ENCODE measurements at regions not wholly inside any gene's neighbourhood (a gene's known extent, or its start where the extent isn't known, plus 50 kb on each side); places are given as distances from the start of the nearest gene placed in this dataset.
"Not testable (repeated sequence)": the region's sequence is repeated elsewhere in the genome, so short reads cannot be mapped to it uniquely, and the experiment has no call there.

DNA sequence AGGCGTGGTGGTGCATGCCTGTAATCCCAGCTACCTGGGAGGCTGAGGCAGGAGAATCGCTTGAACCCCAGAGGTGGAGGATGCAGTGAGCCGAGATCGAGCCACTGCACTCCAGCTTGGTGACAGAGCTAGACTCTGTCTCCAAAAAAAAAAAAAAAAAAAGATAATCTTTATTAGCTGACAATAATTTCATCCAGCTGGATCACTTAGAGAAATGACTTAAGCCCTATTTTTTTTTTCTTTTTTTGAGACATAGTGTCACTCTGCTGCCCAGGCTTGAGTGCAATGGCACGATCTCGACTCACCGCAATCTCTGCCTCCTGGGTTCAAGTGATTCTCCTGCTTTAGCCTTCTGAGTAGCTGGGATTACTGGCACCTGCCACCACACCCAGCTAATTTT, 51.6 kb upstream of the MAP4K4 start:
- H3K27ac ChIP-seq; H3K9me3 ChIP-seq; H3K36me3 ChIP-seq; intact Hi-C loops (cut with DNase I); DNase-seq; H3K27me3 ChIP-seq; H3K4me3 ChIP-seq; ATAC-seq: not testable (repeated sequence)
- peaks cover 0 to 15% (median 2%) of the 10 kb centered on the region in 4 donors for H3K4me1 ChIP-seq
- WGBS (ENCODE audit: insufficient coverage, low coverage, low lambda C conversion rate, missing lambda C conversion rate): 96% methylated on average over 4 of the region's 7 CpGs

GRCh38 chr2:101644842-101645383, 52.6 kb upstream of the MAP4K4 start:
- Histone ChIP-seq H3K27ac (peak overlapping the region in 1 of 3 donors; percentile 32), H3K27me3 (no peaks in the 10 kb centered on the region), H3K36me3 (no peaks in the 10 kb centered on the region), H3K4me3 (no peak overlapping the region), H3K9me3 (no peaks in the 10 kb centered on the region), H3K4me1 (peaks cover 0 to 15% (median 2%) of the 10 kb centered on the region in 4 donors)
- WGBS (ENCODE audit: insufficient coverage, low coverage, low lambda C conversion rate, missing lambda C conversion rate): 40% methylated on average over 1 of the region's 1 CpG
- no peak for TF ChIP-seq POLR2A (IDR thresholded peaks at IDR 0.05)
- TF ChIP-seq, protein P1, sequence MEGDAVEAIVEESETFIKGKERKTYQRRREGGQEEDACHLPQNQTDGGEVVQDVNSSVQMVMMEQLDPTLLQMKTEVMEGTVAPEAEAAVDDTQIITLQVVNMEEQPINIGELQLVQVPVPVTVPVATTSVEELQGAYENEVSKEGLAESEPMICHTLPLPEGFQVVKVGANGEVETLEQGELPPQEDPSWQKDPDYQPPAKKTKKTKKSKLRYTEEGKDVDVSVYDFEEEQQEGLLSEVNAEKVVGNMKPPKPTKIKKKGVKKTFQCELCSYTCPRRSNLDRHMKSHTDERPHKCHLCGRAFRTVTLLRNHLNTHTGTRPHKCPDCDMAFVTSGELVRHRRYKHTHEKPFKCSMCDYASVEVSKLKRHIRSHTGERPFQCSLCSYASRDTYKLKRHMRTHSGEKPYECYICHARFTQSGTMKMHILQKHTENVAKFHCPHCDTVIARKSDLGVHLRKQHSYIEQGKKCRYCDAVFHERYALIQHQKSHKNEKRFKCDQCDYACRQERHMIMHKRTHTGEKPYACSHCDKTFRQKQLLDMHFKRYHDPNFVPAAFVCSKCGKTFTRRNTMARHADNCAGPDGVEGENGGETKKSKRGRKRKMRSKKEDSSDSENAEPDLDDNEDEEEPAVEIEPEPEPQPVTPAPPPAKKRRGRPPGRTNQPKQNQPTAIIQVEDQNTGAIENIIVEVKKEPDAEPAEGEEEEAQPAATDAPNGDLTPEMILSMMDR (IDR thresholded peaks at IDR 0.05): no peak
- intact Hi-C loops (cut with DNase I): no loop called here
- DNase-seq (no peak), ATAC-seq (peak; percentile 75 to 97 (median 89))

GRCh38 chr2:101643004-101643524, 54.4 kb upstream of the MAP4K4 start:
- Histone ChIP-seq H3K9me3 (no peaks in the 10 kb centered on the region), H3K27ac (no peak overlapping the region), H3K27me3 (no peaks in the 10 kb centered on the region), H3K4me3 (no peak overlapping the region), H3K36me3 (no peaks in the 10 kb centered on the region), H3K4me1 (peaks cover 0 to 15% (median 2%) of the 10 kb centered on the region in 4 donors)
- DNase-seq (no peak), ATAC-seq (no peak)
- intact Hi-C loops (cut with DNase I): no loop called here
- WGBS (ENCODE audit: insufficient coverage, low coverage, low lambda C conversion rate, missing lambda C conversion rate): 92% methylated on average over 1 of the region's 1 CpG
- TF ChIP-seq, protein P1 (IDR thresholded peaks at IDR 0.05): no peak
- TF ChIP-seq POLR2A (IDR thresholded peaks at IDR 0.05): no peak

DNA sequence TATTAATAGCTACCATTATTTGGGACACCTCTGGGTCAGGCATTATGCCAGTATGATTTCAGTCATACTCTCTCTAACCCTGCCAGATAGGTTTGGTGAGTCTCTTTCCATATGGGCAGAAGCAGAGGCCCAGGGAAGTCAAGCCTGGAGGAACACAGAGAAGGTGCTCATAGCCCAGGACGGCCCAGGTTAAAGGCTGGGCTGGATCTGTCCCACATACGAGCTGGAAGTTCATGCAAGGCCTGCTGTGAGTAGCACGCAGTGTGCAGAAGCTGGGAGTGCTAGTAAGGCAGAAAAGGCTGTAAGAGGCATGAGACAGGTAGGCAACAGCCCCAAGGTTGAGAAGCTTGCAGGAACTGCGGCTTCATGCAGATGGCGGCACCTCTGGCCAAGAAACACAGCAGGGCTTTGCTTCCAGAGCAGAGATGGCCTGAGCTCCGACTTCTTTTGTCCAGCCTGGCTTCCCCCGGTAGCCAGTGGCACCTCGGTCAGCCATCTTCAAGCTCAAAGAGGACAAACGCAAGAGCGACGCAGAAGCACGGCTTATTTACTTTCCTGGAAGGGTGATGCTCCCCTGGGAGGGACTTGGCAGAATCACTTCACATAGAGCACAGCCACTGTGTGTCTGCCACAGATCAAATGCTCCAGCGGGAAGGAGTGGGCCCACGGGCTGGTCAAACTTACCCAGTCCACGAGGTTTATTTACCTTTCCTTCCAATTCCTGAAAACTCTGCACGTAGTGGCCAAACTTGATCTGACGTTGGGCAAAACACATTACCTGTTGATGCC, 58.5 kb upstream of the MAP4K4 start:
- Histone ChIP-seq H3K27me3 (no peaks in the 10 kb centered on the region), H3K4me1 (no peaks in the 10 kb centered on the region), H3K36me3 (no peaks in the 10 kb centered on the region), H3K9me3 (no peaks in the 10 kb centered on the region), H3K4me3 (no peak overlapping the region), H3K27ac (peak overlapping the region in 1 of 3 donors; percentile 6)
- intact Hi-C loops (cut with DNase I): no loop called here
- ATAC-seq: peak; percentile 83 to 86 (median 85)
- TF ChIP-seq, protein P1 (IDR thresholded peaks at IDR 0.05): no peak
- TF ChIP-seq POLR2A (IDR thresholded peaks at IDR 0.05): no peak
- no peak for DNase-seq
- 93% methylated on average over 5 of the region's 17 CpGs for WGBS (ENCODE audit: insufficient coverage, low coverage, low lambda C conversion rate, missing lambda C conversion rate)

DNA sequence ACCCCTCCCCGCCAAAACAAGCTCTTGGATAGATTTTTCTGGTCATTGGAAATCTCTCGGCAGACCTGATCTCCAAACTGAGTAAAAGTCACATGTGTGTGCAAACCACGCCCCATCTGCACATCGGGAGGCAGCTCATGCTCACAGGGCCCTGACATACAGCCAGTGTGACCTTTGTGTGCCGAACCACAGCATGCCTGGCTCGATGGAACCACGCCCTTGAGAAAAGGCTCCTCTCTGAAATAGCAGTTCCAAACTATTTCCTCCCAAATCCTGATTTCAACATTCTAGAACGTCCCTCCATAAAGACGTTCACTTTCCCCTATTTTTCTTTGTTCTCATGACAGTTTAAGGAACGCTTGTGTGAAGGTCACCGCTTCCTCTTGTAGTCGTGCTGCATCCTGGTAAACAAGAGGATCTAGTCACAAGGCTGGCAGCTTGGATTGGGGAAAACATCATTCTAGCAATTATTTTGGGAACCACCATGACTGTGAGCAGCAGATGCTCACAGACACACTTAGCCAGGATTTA, 59.3 kb upstream of the MAP4K4 start:
- TF ChIP-seq, protein P1 (IDR thresholded peaks at IDR 0.05): no peak
- no peak for TF ChIP-seq POLR2A (IDR thresholded peaks at IDR 0.05)
- no peak overlapping the region for H3K4me3 ChIP-seq
- H3K27me3 ChIP-seq: no peaks in the 10 kb centered on the region
- WGBS (ENCODE audit: insufficient coverage, low coverage, low lambda C conversion rate, missing lambda C conversion rate): 50% methylated on average over 6 of the region's 12 CpGs
- no peaks in the 10 kb centered on the region for H3K9me3 ChIP-seq
- ATAC-seq (peak; percentile 9 to 59 (median 56)), DNase-seq (no peak)
- no peaks in the 10 kb centered on the region for H3K36me3 ChIP-seq
- intact Hi-C loops (cut with DNase I): no loop called here
- no peak overlapping the region for H3K27ac ChIP-seq
- H3K4me1 ChIP-seq: no peaks in the 10 kb centered on the region
